GM12878 (cell line): ENCODE measurements at regions not wholly inside any gene's neighbourhood (a gene's known extent, or its start where the extent isn't known, plus 50 kb on each side); places are given as distances from the start of the nearest gene placed in this dataset.

Experiments used
- ATAC-seq: fragments of 200-7000 bp; cut with Tn5 transposase; 3 replicates; pipeline ENCODE4 v1.9.1; 2020; ENCODE audit warnings: mild to moderate bottlenecking, moderate library complexity
- BruUV-seq: library from RNA; stranded (reverse); fragments of 400-500 nt; replicated peaks from 2 replicates; lab custom pipeline; 2021; lab: Mats Ljungman, UMichigan
- CTCF ChIA-PET: fragments of 300-600 bp; sonication (Branson Sonifier 250); formaldehyde crosslinking; extraction: SDS; loops from one replicate; lab custom pipeline; 2021; ENCODE audit warnings: inconsistent platforms; lab: Yijun Ruan, JAX
- POLR2A ChIA-PET: fragments of 350-600 bp; formaldehyde crosslinking; extraction: SDS; loops from one replicate; lab custom pipeline; 2021; ENCODE audit warnings: inconsistent platforms; lab: Charles Lee
- RAD21 ChIA-PET: fragments of 300-600 bp; sonication (Branson Sonifier 250); formaldehyde crosslinking; loops from one replicate; lab custom pipeline; 2023; ENCODE audit warnings: antibody characterized with exemption; ENCODE audit not compliant: unreplicated experiment; lab: Charles Lee
- SMC1A ChIA-PET: fragments of 300-600 bp; sonication (Branson Sonifier 250); formaldehyde crosslinking; loops from one replicate; lab custom pipeline; 2023; ENCODE audit not compliant: unreplicated experiment, uncharacterized antibody; lab: Charles Lee
- DNase-seq: peaks from one replicate; pipeline ENCODE4 v3.0.0-alpha.2; 2011; ENCODE audit warnings: low read depth, low spot score
- FAIRE-seq: peaks from 3 replicates; lab custom pipeline; 2011; peaks lifted over from hg19 to GRCh38; lab: Jason Lieb, UNC
- H2AFZ ChIP-seq: 2 replicates; pipeline ENCODE4 v1.6.0; 2011; ENCODE audit warnings: low read depth, low read length, control low read depth; ENCODE audit not compliant: control insufficient read depth
- H3K27ac ChIP-seq: 2 replicates; pipeline ENCODE4 v1.5.1; 2011; ENCODE audit warnings: control low read depth; ENCODE audit not compliant: control insufficient read depth, insufficient read depth
- H3K27me3 ChIP-seq, 2 experiments: replicated peaks in 1 of 2; 2 replicates each; pipeline versions ENCODE4 v1.6.0 to v1.6.1; 2011; ENCODE audit warnings: low read length in 1 of 2; ENCODE audit not compliant: control insufficient read depth in 2 of 2, insufficient read depth in 2 of 2
- H3K36me3 ChIP-seq, 2 experiments: 2 replicates each; pipeline ENCODE4 v1.5.1; 2011; ENCODE audit warnings: low read length in 1 of 2; ENCODE audit not compliant: control insufficient read depth in 2 of 2, insufficient read depth in 2 of 2
- H3K4me1 ChIP-seq: 2 replicates; pipeline ENCODE4 v1.6.1; 2011; ENCODE audit warnings: mild to moderate bottlenecking, low read length, moderate library complexity, mixed read lengths; ENCODE audit not compliant: control insufficient read depth, insufficient read depth
- H3K4me2 ChIP-seq: 2 replicates; pipeline ENCODE4 v1.6.0; 2011; ENCODE audit warnings: control low read depth; ENCODE audit not compliant: control insufficient read depth, insufficient read depth
- H3K4me3 ChIP-seq: fragments of 200-600 bp; sonication (generic); 2 replicates; pipeline ENCODE4 v1.5.1; 2016
- H3K79me2 ChIP-seq: 2 replicates; pipeline ENCODE4 v1.6.0; 2011; ENCODE audit warnings: low read length; ENCODE audit not compliant: control insufficient read depth, insufficient read depth
- H3K9ac ChIP-seq: 2 replicates; pipeline ENCODE4 v1.8.0; 2011; ENCODE audit warnings: low read length, control low read depth, mixed read lengths; ENCODE audit not compliant: control insufficient read depth, insufficient read depth
- H3K9me3 ChIP-seq: replicated peaks from 3 replicates; pipeline ENCODE4 v1.5.1; 2011; ENCODE audit warnings: mild to moderate bottlenecking, low read length; ENCODE audit not compliant: control insufficient read depth, insufficient read depth
- H4K20me1 ChIP-seq: 2 replicates; pipeline ENCODE4 v1.6.0; 2011; ENCODE audit not compliant: control insufficient read depth, insufficient read depth
- CBX3 ChIP-seq: fragments of 200-600 bp; sonication (generic); IDR thresholded peaks from 2 replicates; pipeline ENCODE4 v1.6.1; 2016; ENCODE audit warnings: low read depth, borderline replicate concordance
- EGR1 ChIP-seq, 2 experiments: IDR thresholded peaks; 1 replicate in 1 of 2; 2 replicates in 1 of 2; pipeline ENCODE4 v1.6.1; 2011 to 2012; ENCODE audit warnings: low read depth in 2 of 2, low read length in 2 of 2, borderline replicate concordance in 1 of 2, mild to moderate bottlenecking in 1 of 2, moderate library complexity in 1 of 2
- HDAC6 ChIP-seq: fragments of 200-600 bp; sonication (generic); IDR thresholded peaks from one replicate; pipeline ENCODE4 v1.8.0; 2017; ENCODE audit warnings: antibody characterized with exemption; ENCODE audit not compliant: unreplicated experiment
- LARP7 ChIP-seq: fragments of 450-650 bp; IDR thresholded peaks from 2 replicates; pipeline ENCODE4 v1.6.1; 2017; ENCODE audit warnings: mild to moderate bottlenecking
- MEF2B ChIP-seq: fragments of 450-650 bp; IDR thresholded peaks from 2 replicates; pipeline ENCODE4 v1.6.1; 2018; ENCODE audit warnings: mild to moderate bottlenecking, moderate library complexity; ENCODE audit not compliant: partially characterized antibody, poor library complexity, severe bottlenecking
- MTA2 ChIP-seq: fragments of 450-650 bp; IDR thresholded peaks from 2 replicates; pipeline ENCODE4 v1.6.1; 2016; ENCODE audit warnings: low read depth, mild to moderate bottlenecking, moderate library complexity
- MYB ChIP-seq: fragments of 150-350 bp; IDR thresholded peaks from 2 replicates; pipeline ENCODE4 v1.6.1; 2014; ENCODE audit warnings: mild to moderate bottlenecking, low read depth, low read length, borderline replicate concordance
- NFYA ChIP-seq: IDR thresholded peaks from 2 replicates; pipeline ENCODE4 v1.6.1; 2011; ENCODE audit warnings: low read depth, mild to moderate bottlenecking, low read length, improper control_type of control experiment, borderline replicate concordance
- SMC3 ChIP-seq: IDR thresholded peaks from 2 replicates; pipeline ENCODE4 v1.6.1; 2011; ENCODE audit warnings: low read length, improper control_type of control experiment, borderline replicate concordance
- SPI1 ChIP-seq: IDR thresholded peaks from 2 replicates; pipeline ENCODE4 v1.6.1; 2011; ENCODE audit warnings: low read depth, mild to moderate bottlenecking, low read length, moderate library complexity, borderline replicate concordance; ENCODE audit not compliant: insufficient read depth
- WGBS: methylation state at CpG from one replicate; pipeline ENCODE4 v1.1.6; 2016; ENCODE audit warnings: low lambda C conversion rate; ENCODE audit not compliant: insufficient replicate concordance, insufficient coverage; ENCODE audit errors: missing lambda C conversion rate; 5-methylcytosine and 5-hydroxymethylcytosine counted together
- in situ Hi-C: fragments of 300-500 bp; cut with MboI; formaldehyde crosslinking; loops from 9 replicates; pipeline ENCODE4 v1.14.3; 2018; ENCODE audit warnings: mixed read lengths
- intact Hi-C: fragments of 100-400 bp; cut with micrococcal nuclease; formaldehyde crosslinking; loops from one replicate; pipeline ENCODE4 v1.14.2; 2022; ENCODE audit not compliant: unreplicated experiment
- TF ChIP-seq, protein P1 (sequence below): IDR thresholded peaks from 2 replicates; pipeline ENCODE4 v1.6.1; 2011; ENCODE audit warnings: low read depth, low read length, improper control_type of control experiment, borderline replicate concordance
- TF ChIP-seq, protein P2 (sequence below): IDR thresholded peaks from 2 replicates; pipeline ENCODE4 v1.6.1; 2012; ENCODE audit warnings: low read depth, low read length, improper control_type of control experiment
- TF ChIP-seq, protein P3 (sequence below): fragments of 450-650 bp; conservative IDR thresholded peaks from 2 replicates; pipeline ENCODE4 v1.6.1; 2017; ENCODE audit warnings: mild to moderate bottlenecking, moderate library complexity

DNA sequence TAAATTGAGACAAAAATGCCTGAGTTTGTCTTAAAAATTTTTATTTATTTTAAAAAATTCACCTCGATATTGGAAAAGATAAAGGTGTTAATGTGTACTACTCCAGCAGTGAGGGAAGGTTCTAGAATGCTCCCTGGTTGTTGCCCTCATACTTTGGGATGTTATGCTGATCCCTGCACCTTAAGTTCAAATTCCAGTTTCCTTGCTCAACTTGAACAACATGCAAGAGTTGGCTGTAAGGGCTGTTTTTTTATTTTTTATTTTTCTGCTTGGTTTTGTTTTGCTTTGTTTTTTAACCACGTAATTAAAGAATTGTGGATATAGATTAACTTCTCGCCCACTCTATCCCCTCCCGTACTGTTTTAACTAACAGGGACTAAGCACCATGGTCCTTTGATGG is 158.7 kb upstream of the CITED2 start:
- Histone ChIP-seq H2AFZ (no peak overlapping the region), H3K4me3 (no peak overlapping the region), H3K9me3 (no peaks in the 10 kb centered on the region; the same call in 2 of the 3 replicates), H4K20me1 (no peaks in the 10 kb centered on the region), H3K36me3 (no peaks in the 10 kb centered on the region), H3K79me2 (no peaks in the 10 kb centered on the region), H3K4me1 (peaks cover 9% of the 10 kb centered on the region; the same call in 1 of the 2 replicates), H3K4me2 (no peak overlapping the region), H3K27me3 (no peaks in the 10 kb centered on the region), H3K9ac (no peak overlapping the region), H3K27ac (no peak overlapping the region)
- FAIRE-seq, result no peak
- intact Hi-C loops (no loop called here), in situ Hi-C loops (no loop called here)
- no peak for TF ChIP-seq NFYA
- no peak for TF ChIP-seq SPI1
- no peak for TF ChIP-seq MEF2B
- TF ChIP-seq, protein P1, sequence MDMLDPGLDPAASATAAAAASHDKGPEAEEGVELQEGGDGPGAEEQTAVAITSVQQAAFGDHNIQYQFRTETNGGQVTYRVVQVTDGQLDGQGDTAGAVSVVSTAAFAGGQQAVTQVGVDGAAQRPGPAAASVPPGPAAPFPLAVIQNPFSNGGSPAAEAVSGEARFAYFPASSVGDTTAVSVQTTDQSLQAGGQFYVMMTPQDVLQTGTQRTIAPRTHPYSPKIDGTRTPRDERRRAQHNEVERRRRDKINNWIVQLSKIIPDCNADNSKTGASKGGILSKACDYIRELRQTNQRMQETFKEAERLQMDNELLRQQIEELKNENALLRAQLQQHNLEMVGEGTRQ, result no peak
- TF ChIP-seq HDAC6, result no peak
- TF ChIP-seq, protein P2, sequence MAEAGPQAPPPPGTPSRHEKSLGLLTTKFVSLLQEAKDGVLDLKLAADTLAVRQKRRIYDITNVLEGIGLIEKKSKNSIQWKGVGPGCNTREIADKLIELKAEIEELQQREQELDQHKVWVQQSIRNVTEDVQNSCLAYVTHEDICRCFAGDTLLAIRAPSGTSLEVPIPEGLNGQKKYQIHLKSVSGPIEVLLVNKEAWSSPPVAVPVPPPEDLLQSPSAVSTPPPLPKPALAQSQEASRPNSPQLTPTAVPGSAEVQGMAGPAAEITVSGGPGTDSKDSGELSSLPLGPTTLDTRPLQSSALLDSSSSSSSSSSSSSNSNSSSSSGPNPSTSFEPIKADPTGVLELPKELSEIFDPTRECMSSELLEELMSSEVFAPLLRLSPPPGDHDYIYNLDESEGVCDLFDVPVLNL, result no peak
- no peak for TF ChIP-seq SMC3
- TF ChIP-seq, protein P3, sequence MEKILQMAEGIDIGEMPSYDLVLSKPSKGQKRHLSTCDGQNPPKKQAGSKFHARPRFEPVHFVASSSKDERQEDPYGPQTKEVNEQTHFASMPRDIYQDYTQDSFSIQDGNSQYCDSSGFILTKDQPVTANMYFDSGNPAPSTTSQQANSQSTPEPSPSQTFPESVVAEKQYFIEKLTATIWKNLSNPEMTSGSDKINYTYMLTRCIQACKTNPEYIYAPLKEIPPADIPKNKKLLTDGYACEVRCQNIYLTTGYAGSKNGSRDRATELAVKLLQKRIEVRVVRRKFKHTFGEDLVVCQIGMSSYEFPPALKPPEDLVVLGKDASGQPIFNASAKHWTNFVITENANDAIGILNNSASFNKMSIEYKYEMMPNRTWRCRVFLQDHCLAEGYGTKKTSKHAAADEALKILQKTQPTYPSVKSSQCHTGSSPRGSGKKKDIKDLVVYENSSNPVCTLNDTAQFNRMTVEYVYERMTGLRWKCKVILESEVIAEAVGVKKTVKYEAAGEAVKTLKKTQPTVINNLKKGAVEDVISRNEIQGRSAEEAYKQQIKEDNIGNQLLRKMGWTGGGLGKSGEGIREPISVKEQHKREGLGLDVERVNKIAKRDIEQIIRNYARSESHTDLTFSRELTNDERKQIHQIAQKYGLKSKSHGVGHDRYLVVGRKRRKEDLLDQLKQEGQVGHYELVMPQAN, result no peak
- no peak for TF ChIP-seq MTA2
- no peak for TF ChIP-seq EGR1 (IDR thresholded peaks at IDR 0.05; ENCODE audit: borderline replicate concordance in 1 of 2, low read depth in 2 of 2, low read length in 2 of 2)
- no peak for TF ChIP-seq CBX3
- TF ChIP-seq LARP7, result no peak
- no peak for TF ChIP-seq MYB
- ChIA-PET CTCF (no interaction called here), SMC1A (no interaction called here), RAD21 (no interaction called here), POLR2A (no interaction called here)
- no peak for DNase-seq
- 83% methylated on average over 4 of the region's 4 CpGs for WGBS
- no peak for ATAC-seq
- no TSS peak for BruUV-seq
